IMR-90 (cell line): ENCODE measurements at regions not wholly inside any gene's neighbourhood (a gene's known extent, or its start where the extent isn't known, plus 50 kb on each side); places are given as distances from the start of the nearest gene placed in this dataset.

Experiments
- ATAC-seq: fragments of 200-7000 bp; cut with Tn5 transposase; 2 replicates; pipeline ENCODE4 v1.9.1; 2020; ENCODE audit warnings: low read depth, mild to moderate bottlenecking, moderate library complexity
- BruUV-seq: library from RNA; stranded (reverse); fragments of 400-500 nt; replicated peaks from 2 replicates; lab custom pipeline; 2021; lab: Mats Ljungman, UMichigan
- CTCF ChIA-PET: fragments of 300-600 bp; formaldehyde crosslinking; extraction: SDS; loops from one replicate; lab custom pipeline; 2021; ENCODE audit warnings: antibody characterized with exemption; lab: Yijun Ruan, JAX
- POLR2A ChIA-PET: fragments of 300-600 bp; sonication (Branson Sonifier 250); formaldehyde crosslinking; loops from one replicate; lab custom pipeline; 2022; ENCODE audit warnings: antibody characterized with exemption; ENCODE audit not compliant: unreplicated experiment; lab: Charles Lee
- DNase-seq: peaks from one replicate; pipeline ENCODE4 v3.0.0; 2013
- H2AFZ ChIP-seq: replicated peaks from 2 replicates; pipeline ENCODE3; 2013; ENCODE audit warnings: low read length, mild to moderate bottlenecking; ENCODE audit not compliant: poor library complexity
- H2AK5ac ChIP-seq: 2 replicates; pipeline ENCODE4 v1.6.1; 2013; ENCODE audit warnings: low read depth, low read length, inconsistent platforms
- H2AK9ac ChIP-seq: replicated peaks from 2 replicates; pipeline ENCODE3; 2013; ENCODE audit warnings: mild to moderate bottlenecking, low read depth, low read length, moderate library complexity; ENCODE audit not compliant: poor library complexity
- H2BK120ac ChIP-seq: 2 replicates; pipeline ENCODE4 v1.6.1; 2013; ENCODE audit warnings: low read depth, low read length, inconsistent platforms
- H2BK15ac ChIP-seq: 3 replicates; pipeline ENCODE4 v1.6.1; 2013; ENCODE audit warnings: low read depth, low read length, inconsistent platforms
- H2BK20ac ChIP-seq: 2 replicates; pipeline ENCODE4 v1.6.1; 2013; ENCODE audit warnings: low read depth, mild to moderate bottlenecking, inconsistent platforms, low read length, moderate library complexity
- H2BK5ac ChIP-seq: 2 replicates; pipeline ENCODE4 v1.6.1; 2013; ENCODE audit warnings: mild to moderate bottlenecking, low read depth, low read length, inconsistent platforms; ENCODE audit not compliant: poor library complexity, severe bottlenecking
- H3K14ac ChIP-seq: replicated peaks from 2 replicates; pipeline ENCODE4 v1.6.1; 2013; ENCODE audit warnings: low read depth, low read length, inconsistent platforms
- H3K18ac ChIP-seq: 2 replicates; pipeline ENCODE4 v1.6.1; 2013; ENCODE audit warnings: low read depth, low read length, control low read depth
- H3K23ac ChIP-seq: 2 replicates; pipeline ENCODE4 v1.6.1; 2013; ENCODE audit warnings: low read depth, low read length, inconsistent platforms
- H3K27ac ChIP-seq: 2 replicates; pipeline ENCODE4 v1.5.1; 2013; ENCODE audit warnings: mild to moderate bottlenecking, control low read depth, low read length; ENCODE audit not compliant: insufficient read depth
- H3K27me3 ChIP-seq: 2 replicates; pipeline ENCODE4 v1.6.1; 2013; ENCODE audit warnings: low read length; ENCODE audit not compliant: control insufficient read depth, insufficient read depth
- H3K36me3 ChIP-seq: 2 replicates; pipeline ENCODE4 v1.6.1; 2013; ENCODE audit warnings: low read length, mixed read lengths; ENCODE audit not compliant: control insufficient read depth, insufficient read depth
- H3K4ac ChIP-seq: 2 replicates; pipeline ENCODE4 v1.6.1; 2013; ENCODE audit warnings: low read depth, low read length, inconsistent platforms
- H3K4me1 ChIP-seq: 2 replicates; pipeline ENCODE4 v1.6.1; 2013; ENCODE audit warnings: low read length, mixed read lengths; ENCODE audit not compliant: control insufficient read depth, insufficient read depth
- H3K4me2 ChIP-seq: 2 replicates; pipeline ENCODE4 v1.6.1; 2013; ENCODE audit warnings: low read depth, mild to moderate bottlenecking, control low read depth, low read length, moderate library complexity
- H3K4me3 ChIP-seq: 2 replicates; pipeline ENCODE4 v1.5.1; 2013; ENCODE audit warnings: low read depth, mild to moderate bottlenecking, control low read depth, low read length, moderate library complexity; ENCODE audit not compliant: insufficient read depth
- H3K56ac ChIP-seq: 2 replicates; pipeline ENCODE4 v1.6.1; 2013; ENCODE audit warnings: low read length, inconsistent platforms; ENCODE audit not compliant: insufficient read depth; ENCODE audit errors: extremely low read depth
- H3K79me1 ChIP-seq, 2 experiments: 2 replicates each; pipeline ENCODE4 v1.6.1; 2013; ENCODE audit warnings: low read length in 2 of 2, inconsistent platforms in 1 of 2, low read depth in 1 of 2
- H3K9ac ChIP-seq: 2 replicates; pipeline ENCODE4 v1.6.1; 2013; ENCODE audit warnings: low read depth, low read length, control low read depth
- H3K9me1 ChIP-seq: 2 replicates; pipeline ENCODE4 v1.6.1; 2013; ENCODE audit warnings: low read length, inconsistent platforms; ENCODE audit not compliant: insufficient read depth
- H3K9me3 ChIP-seq: 2 replicates; pipeline ENCODE4 v1.6.1; 2013; ENCODE audit warnings: low read length; ENCODE audit not compliant: control insufficient read depth, insufficient read depth
- H4K20me1 ChIP-seq: 2 replicates; pipeline ENCODE4 v1.6.1; 2013; ENCODE audit warnings: low read length, inconsistent platforms; ENCODE audit not compliant: insufficient read depth
- H4K5ac ChIP-seq: 2 replicates; pipeline ENCODE4 v1.6.1; 2013; ENCODE audit warnings: mild to moderate bottlenecking, low read depth, low read length, control low read depth
- H4K8ac ChIP-seq, 2 experiments: 2 replicates each; pipeline ENCODE4 v1.6.1; 2013; ENCODE audit warnings: low read depth in 2 of 2, low read length in 2 of 2, control low read depth in 1 of 2, inconsistent platforms in 1 of 2
- H4K91ac ChIP-seq: 2 replicates; pipeline ENCODE4 v1.6.1; 2013; ENCODE audit warnings: low read depth, low read length, inconsistent platforms; ENCODE audit not compliant: insufficient read depth
- BHLHE40 ChIP-seq: fragments of 150-350 bp; IDR thresholded peaks from 2 replicates; pipeline ENCODE4 v1.6.1; 2016; ENCODE audit warnings: mild to moderate bottlenecking, low read depth, low read length
- CEBPB ChIP-seq: IDR thresholded peaks from 2 replicates; pipeline ENCODE4 v1.6.1; 2012; ENCODE audit warnings: low read depth, low read length, improper control_type of control experiment
- CHD1 ChIP-seq: IDR thresholded peaks from 2 replicates; pipeline ENCODE4 v1.6.1; 2012; ENCODE audit warnings: low read depth, low read length, improper control_type of control experiment
- ELK1 ChIP-seq: fragments of 150-350 bp; IDR thresholded peaks from 2 replicates; pipeline ENCODE4 v1.6.1; 2016; ENCODE audit warnings: low read depth, mild to moderate bottlenecking, low read length, moderate library complexity, borderline replicate concordance
- FOS ChIP-seq: fragments of 150-350 bp; IDR thresholded peaks from 2 replicates; pipeline ENCODE4 v1.6.1; 2016; ENCODE audit warnings: low read depth, low read length
- MAFK ChIP-seq: IDR thresholded peaks from 2 replicates; pipeline ENCODE4 v1.6.1; 2012; ENCODE audit warnings: low read depth, low read length, improper control_type of control experiment
- MAZ ChIP-seq: IDR thresholded peaks from 2 replicates; pipeline ENCODE4 v1.6.1; 2012; ENCODE audit warnings: low read depth, mild to moderate bottlenecking, low read length, improper control_type of control experiment, moderate library complexity, borderline replicate concordance
- MXI1 ChIP-seq: IDR thresholded peaks from 2 replicates; pipeline ENCODE4 v1.6.1; 2012; ENCODE audit warnings: low read depth, mild to moderate bottlenecking, low read length, moderate library complexity, borderline replicate concordance
- NFE2L2 ChIP-seq: fragments of 150-350 bp; IDR thresholded peaks from 2 replicates; pipeline ENCODE4 v1.6.1; 2016; ENCODE audit warnings: low read depth, mild to moderate bottlenecking, low read length
- POLR2A ChIP-seq: IDR thresholded peaks from 2 replicates; pipeline ENCODE4 v1.6.1; 2012; ENCODE audit warnings: mild to moderate bottlenecking, low read depth, low read length
- RAD21 ChIP-seq: IDR thresholded peaks from 2 replicates; pipeline ENCODE4 v1.6.1; 2012; ENCODE audit warnings: low read length, improper control_type of control experiment
- RCOR1 ChIP-seq: IDR thresholded peaks from 2 replicates; pipeline ENCODE4 v1.6.1; 2012; ENCODE audit warnings: mild to moderate bottlenecking, low read length, improper control_type of control experiment; ENCODE audit not compliant: insufficient replicate concordance
- RFX5 ChIP-seq: IDR thresholded peaks from 2 replicates; pipeline ENCODE4 v1.8.0; 2012; ENCODE audit warnings: low read depth, mild to moderate bottlenecking, low read length, moderate library complexity
- SMC3 ChIP-seq: fragments of 150-350 bp; IDR thresholded peaks from 2 replicates; pipeline ENCODE4 v1.6.1; 2016; ENCODE audit warnings: low read depth, mild to moderate bottlenecking, antibody characterized with exemption, low read length, moderate library complexity
- USF2 ChIP-seq: fragments of 150-350 bp; IDR thresholded peaks from 2 replicates; pipeline ENCODE4 v1.6.1; 2017; ENCODE audit warnings: mild to moderate bottlenecking, antibody characterized with exemption, low read length, low read depth
- WGBS, 2 experiments: methylation state at CpG; one replicate each; pipeline versions ENCODE4 v1.1.5 to v1.1.7; 2013; ENCODE audit warnings: missing lambda C conversion rate in 2 of 2; ENCODE audit not compliant: insufficient read length in 1 of 2; ENCODE audit errors: extremely low coverage in 2 of 2; 5-methylcytosine and 5-hydroxymethylcytosine counted together
- dilution Hi-C: fragments of 300-500 bp; cut with HindIII; formaldehyde crosslinking; loops from one replicate; pipeline ENCODE4 v1.14.3; 2018; ENCODE audit warnings: low sequenced_read_pairs; ENCODE audit not compliant: unreplicated experiment
- in situ Hi-C: fragments of 300-500 bp; cut with MboI; formaldehyde crosslinking; loops from 3 replicates; pipeline ENCODE4 v1.14.3; 2019; ENCODE audit warnings: low sequenced_read_pairs, inconsistent platforms, mixed read lengths
- intact Hi-C: fragments of 100-400 bp; cut with micrococcal nuclease; formaldehyde crosslinking; loops from 2 replicates; pipeline ENCODE4 v1.10.0; 2022
- TF ChIP-seq, protein P1 (sequence below): conservative IDR thresholded peaks from 2 replicates; pipeline ENCODE4 v1.5.1; 2012; ENCODE audit warnings: mild to moderate bottlenecking, low read depth, low read length, improper control_type of control experiment

DNA sequence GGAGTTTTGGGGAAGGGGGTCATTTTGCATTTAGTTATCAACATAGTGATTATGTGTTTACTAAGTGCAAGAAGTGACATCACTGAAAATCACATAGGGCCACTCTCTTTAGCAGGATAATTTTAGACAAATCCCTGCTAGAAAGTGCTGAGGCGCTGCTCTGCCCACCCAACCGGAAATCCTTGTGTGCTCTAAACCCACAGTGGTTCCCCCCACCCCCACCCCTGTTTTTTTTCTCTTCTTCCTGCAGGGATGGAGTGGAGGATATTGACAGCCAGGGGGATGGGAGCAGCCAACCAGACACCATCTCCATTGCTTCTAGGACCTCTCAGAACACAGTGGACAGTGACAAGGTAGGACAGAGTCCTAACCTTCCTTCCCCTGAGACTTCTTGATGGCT is 234.2 kb upstream of the UMPS start:
- Histone ChIP-seq H3K9me1 (no peaks in the 10 kb centered on the region), H3K36me3 (no peaks in the 10 kb centered on the region), H3K4ac (no peak overlapping the region), H3K79me1 (no peaks in the 10 kb centered on the region), H3K18ac (no peak overlapping the region), H3K9ac (no peak overlapping the region), H2AFZ (no peak overlapping the region), H2BK15ac (no peak overlapping the region), H3K4me2 (no peak overlapping the region), H3K56ac (no peak overlapping the region), H3K4me1 (no peaks in the 10 kb centered on the region), H4K8ac (no peak overlapping the region), H4K5ac (no peak overlapping the region), H3K23ac (no peak overlapping the region), H4K91ac (no peak overlapping the region), H3K14ac (no peak overlapping the region), H2AK9ac (no peak overlapping the region), H3K27ac (no peak overlapping the region), H2BK20ac (no peak overlapping the region), H4K20me1 (no peaks in the 10 kb centered on the region), H3K9me3 (no peaks in the 10 kb centered on the region), H3K27me3 (peaks cover 4% of the 10 kb centered on the region; the same call in 1 of the 2 replicates), H3K4me3 (no peak overlapping the region), H2AK5ac (no peak overlapping the region), H2BK5ac (no peak overlapping the region), H2BK120ac (no peak overlapping the region)
- dilution Hi-C loops (no loop called here), in situ Hi-C loops (no loop called here), intact Hi-C loops (no loop called here)
- no TSS peak for BruUV-seq
- DNase-seq: no peak
- CTCF ChIA-PET: no interaction called here
- TF ChIP-seq SMC3: no peak
- TF ChIP-seq BHLHE40: no peak
- TF ChIP-seq MAZ: no peak
- no peak for TF ChIP-seq NFE2L2
- TF ChIP-seq MXI1: no peak
- no peak for TF ChIP-seq RAD21
- no peak for TF ChIP-seq CHD1
- TF ChIP-seq USF2: no peak
- TF ChIP-seq MAFK: no peak
- no peak for TF ChIP-seq RCOR1
- no peak for TF ChIP-seq FOS
- TF ChIP-seq, protein P1, sequence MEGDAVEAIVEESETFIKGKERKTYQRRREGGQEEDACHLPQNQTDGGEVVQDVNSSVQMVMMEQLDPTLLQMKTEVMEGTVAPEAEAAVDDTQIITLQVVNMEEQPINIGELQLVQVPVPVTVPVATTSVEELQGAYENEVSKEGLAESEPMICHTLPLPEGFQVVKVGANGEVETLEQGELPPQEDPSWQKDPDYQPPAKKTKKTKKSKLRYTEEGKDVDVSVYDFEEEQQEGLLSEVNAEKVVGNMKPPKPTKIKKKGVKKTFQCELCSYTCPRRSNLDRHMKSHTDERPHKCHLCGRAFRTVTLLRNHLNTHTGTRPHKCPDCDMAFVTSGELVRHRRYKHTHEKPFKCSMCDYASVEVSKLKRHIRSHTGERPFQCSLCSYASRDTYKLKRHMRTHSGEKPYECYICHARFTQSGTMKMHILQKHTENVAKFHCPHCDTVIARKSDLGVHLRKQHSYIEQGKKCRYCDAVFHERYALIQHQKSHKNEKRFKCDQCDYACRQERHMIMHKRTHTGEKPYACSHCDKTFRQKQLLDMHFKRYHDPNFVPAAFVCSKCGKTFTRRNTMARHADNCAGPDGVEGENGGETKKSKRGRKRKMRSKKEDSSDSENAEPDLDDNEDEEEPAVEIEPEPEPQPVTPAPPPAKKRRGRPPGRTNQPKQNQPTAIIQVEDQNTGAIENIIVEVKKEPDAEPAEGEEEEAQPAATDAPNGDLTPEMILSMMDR: no peak
- no peak for TF ChIP-seq POLR2A
- TF ChIP-seq RFX5: no peak
- TF ChIP-seq ELK1: no peak
- no peak for TF ChIP-seq CEBPB
- POLR2A ChIA-PET: no interaction called here
- WGBS, 2 experiments: no CpG with 5 or more reads among the region's 2 CpGs
- no peak for ATAC-seq
